Inflammatory macrophage treated with lipopolysaccharide for 4 hours (primary cell): ENCODE measurements at regions not wholly inside any gene's neighbourhood (a gene's known extent, or its start where the extent isn't known, plus 50 kb on each side); places are given as distances from the start of the nearest gene placed in this dataset.

Experiments
- DNase-seq: peaks from one replicate; pipeline ENCODE4 v3.0.0-alpha.2; 2020

GRCh38 chr11:129591527-129591926 lies 215.9 kb downstream of the BARX2 start:
- no peak for DNase-seq

GRCh38 chr11:129592191-129592590 lies 216.5 kb downstream of the BARX2 start:
- DNase-seq, result no peak

GRCh38 chr11:129593098-129593497 lies 217.4 kb downstream of the BARX2 start:
- DNase-seq, result no peak

GRCh38 chr11:129595038-129595962 lies 219.7 kb downstream of the BARX2 start:
- DNase-seq, result no peak

GRCh38 chr11:129596351-129596750 lies 219.3 kb upstream of the TMEM45B start:
- DNase-seq, result no peak

- no peak for DNase-seq
These were observed 217.3 kb upstream of the TMEM45B start for GRCh38 chr11:129598378-129598777.

- DNase-seq, result no peak
These were observed 209.8 kb upstream of the TMEM45B start for GRCh38 chr11:129605815-129606214.

GRCh38 chr11:129608711-129609110 lies 206.9 kb upstream of the TMEM45B start:
- no peak for DNase-seq

GRCh38 chr11:129610125-129610524 lies 205.5 kb upstream of the TMEM45B start:
- DNase-seq, result no peak

GRCh38 chr11:129610545-129610944 lies 205.1 kb upstream of the TMEM45B start:
- DNase-seq, result no peak

GRCh38 chr11:129611661-129612446 lies 203.8 kb upstream of the TMEM45B start:
- DNase-seq, result no peak

- DNase-seq, result no peak
These were observed 203.1 kb upstream of the TMEM45B start for GRCh38 chr11:129612447-129612961.

GRCh38 chr11:129613071-129613470 lies 202.6 kb upstream of the TMEM45B start:
- no peak for DNase-seq

- no peak for DNase-seq
These were observed 201.2 kb upstream of the TMEM45B start for GRCh38 chr11:129614256-129614944.

GRCh38 chr11:129618046-129618569 lies 197.5 kb upstream of the TMEM45B start:
- DNase-seq, result no peak

GRCh38 chr11:129620237-129621104 lies 195.2 kb upstream of the TMEM45B start:
- no peak for DNase-seq

- no peak for DNase-seq
These were observed 189.7 kb upstream of the TMEM45B start for GRCh38 chr11:129625930-129626329.

- DNase-seq, result no peak
These were observed 184.4 kb upstream of the TMEM45B start for GRCh38 chr11:129631201-129631600.

- DNase-seq, result no peak
These were observed 178.7 kb upstream of the TMEM45B start for GRCh38 chr11:129636926-129637325.

- DNase-seq, result no peak
These were observed 178.2 kb upstream of the TMEM45B start for GRCh38 chr11:129637473-129637872.

- DNase-seq, result no peak
These were observed 177.5 kb upstream of the TMEM45B start for GRCh38 chr11:129637983-129638776.
